GM12878 (cell line): ENCODE measurements at regions not wholly inside any gene's neighbourhood (a gene's known extent, or its start where the extent isn't known, plus 50 kb on each side); places are given as distances from the start of the nearest gene placed in this dataset.
"Not testable (repeated sequence)": the region's sequence is repeated elsewhere in the genome, so short reads cannot be mapped to it uniquely, and the experiment has no call there.

ENCODE experiments used
- CTCF ChIP-seq, 3 experiments: IDR thresholded peaks in 2 of 3; conservative IDR thresholded peaks in 1 of 3; 2 replicates each; pipeline ENCODE4 v1.5.1; 2011; ENCODE audit warnings: low read depth in 3 of 3, low read length in 3 of 3, mild to moderate bottlenecking in 3 of 3, control low read depth in 2 of 3, moderate library complexity in 2 of 3, inconsistent platforms in 1 of 3, mixed read lengths in 1 of 3; ENCODE audit not compliant: control insufficient read depth in 2 of 3, insufficient read depth in 1 of 3; ENCODE audit errors: extremely low read depth in 1 of 3
- HSF1 ChIP-seq: fragments of 150-350 bp; IDR thresholded peaks from 2 replicates; pipeline ENCODE4 v1.6.1; 2014; ENCODE audit warnings: mild to moderate bottlenecking, low read depth, low read length
- TF ChIP-seq, protein P1 (sequence below): IDR thresholded peaks from 2 replicates; pipeline ENCODE4 v1.6.1; 2012; ENCODE audit warnings: low read depth, low read length, improper control_type of control experiment

GRCh38 chr9:78719029-78719428 lies 422.1 kb downstream of the PSAT1 start:
- not testable (repeated sequence) for TF ChIP-seq HSF1; CTCF (IDR thresholded peaks at IDR 0.05 in 2 of 3, conservative IDR thresholded peaks at IDR 0.05 in 1 of 3; ENCODE audit: control insufficient read depth in 2 of 3, extremely low read depth in 1 of 3, insufficient read depth in 1 of 3, low read depth in 3 of 3, low read length in 3 of 3)
- TF ChIP-seq, protein P1, sequence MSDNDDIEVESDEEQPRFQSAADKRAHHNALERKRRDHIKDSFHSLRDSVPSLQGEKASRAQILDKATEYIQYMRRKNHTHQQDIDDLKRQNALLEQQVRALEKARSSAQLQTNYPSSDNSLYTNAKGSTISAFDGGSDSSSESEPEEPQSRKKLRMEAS, result not testable (repeated sequence)
